UCSD-AML1 (cell line): ENCODE measurements at regions not wholly inside any gene's neighbourhood (a gene's known extent, or its start where the extent isn't known, plus 50 kb on each side); places are given as distances from the start of the nearest gene placed in this dataset.

Source experiments
- DNase-seq: peaks from one replicate; lab custom pipeline; 2025; ENCODE audit not compliant: unreplicated experiment; lab: John Stamatoyannopoulos, UW

GRCh38 chr4:84441758-84442377 lies 57.2 kb downstream of the NKX6-1 start:
- DNase-seq = no peak

GRCh38 chr4:84439996-84440395 lies 59.1 kb downstream of the NKX6-1 start:
- no peak for DNase-seq

DNA sequence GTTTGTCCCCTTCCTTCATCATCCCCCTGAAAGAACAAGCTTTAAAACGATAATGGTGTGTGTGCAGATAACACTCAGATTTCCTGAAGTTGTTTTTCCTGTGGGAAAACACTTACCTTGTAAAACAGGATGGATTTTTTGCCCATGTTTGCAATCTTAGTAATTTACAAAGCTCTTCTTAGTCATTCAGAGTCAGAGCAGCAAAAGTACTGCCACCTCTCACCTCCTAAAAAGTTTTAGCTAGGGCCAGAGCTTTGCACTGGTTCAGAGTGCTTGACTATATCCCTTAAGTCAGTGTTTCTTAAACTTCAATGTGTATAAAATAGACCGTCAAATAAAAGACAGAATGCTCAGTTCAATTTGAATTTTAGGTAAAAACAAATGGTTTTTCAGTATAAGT lies 62.3 kb downstream of the NKX6-1 start:
- no peak for DNase-seq

DNA sequence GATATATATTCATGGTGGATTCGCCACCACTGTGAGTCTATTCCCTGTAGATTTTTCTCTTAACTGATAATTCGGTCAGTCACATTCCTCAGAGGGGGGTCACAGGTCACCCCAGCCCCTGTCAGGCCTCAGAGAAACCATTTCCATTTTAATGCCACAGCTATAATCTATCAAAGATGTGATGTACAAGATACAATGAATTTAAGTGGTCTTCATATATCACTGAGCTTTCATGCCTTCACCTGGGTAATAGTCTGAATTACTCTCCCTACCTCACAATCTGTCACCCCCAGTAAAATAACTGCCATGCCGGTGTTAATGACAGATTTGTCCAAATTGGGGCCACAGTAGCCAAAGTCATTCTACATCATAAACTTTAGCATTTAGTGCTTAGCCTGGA lies 64.7 kb downstream of the NKX6-1 start:
- no peak for DNase-seq

- DNase-seq = no peak
Observed at GRCh38 chr4:84433633-84434222, 65.4 kb downstream of the NKX6-1 start.

- no peak for DNase-seq
Observed at GRCh38 chr4:84432713-84433112, 66.4 kb downstream of the NKX6-1 start.

GRCh38 chr4:84420608-84421007 lies 78.5 kb downstream of the NKX6-1 start:
- DNase-seq = no peak

DNA sequence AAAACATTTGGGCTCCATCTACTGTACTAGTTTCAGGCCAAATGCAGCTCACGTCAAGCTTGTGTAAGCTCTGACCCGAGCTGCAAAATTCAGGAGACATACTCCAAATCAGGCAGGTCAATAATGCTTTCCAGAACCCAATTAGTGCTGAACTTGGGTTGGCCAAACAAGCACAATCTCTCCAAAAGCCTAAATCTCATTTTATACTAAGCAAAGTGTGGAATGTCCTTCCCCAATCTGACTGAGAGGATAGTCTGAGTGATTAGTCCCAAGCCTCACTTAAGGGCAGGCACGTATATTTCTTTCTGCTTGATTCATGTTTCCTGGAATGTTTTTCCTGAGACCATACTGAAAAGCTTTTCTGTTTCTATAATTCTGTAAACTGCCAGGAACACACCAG lies 79.9 kb downstream of the NKX6-1 start:
- DNase-seq = no peak

DNA sequence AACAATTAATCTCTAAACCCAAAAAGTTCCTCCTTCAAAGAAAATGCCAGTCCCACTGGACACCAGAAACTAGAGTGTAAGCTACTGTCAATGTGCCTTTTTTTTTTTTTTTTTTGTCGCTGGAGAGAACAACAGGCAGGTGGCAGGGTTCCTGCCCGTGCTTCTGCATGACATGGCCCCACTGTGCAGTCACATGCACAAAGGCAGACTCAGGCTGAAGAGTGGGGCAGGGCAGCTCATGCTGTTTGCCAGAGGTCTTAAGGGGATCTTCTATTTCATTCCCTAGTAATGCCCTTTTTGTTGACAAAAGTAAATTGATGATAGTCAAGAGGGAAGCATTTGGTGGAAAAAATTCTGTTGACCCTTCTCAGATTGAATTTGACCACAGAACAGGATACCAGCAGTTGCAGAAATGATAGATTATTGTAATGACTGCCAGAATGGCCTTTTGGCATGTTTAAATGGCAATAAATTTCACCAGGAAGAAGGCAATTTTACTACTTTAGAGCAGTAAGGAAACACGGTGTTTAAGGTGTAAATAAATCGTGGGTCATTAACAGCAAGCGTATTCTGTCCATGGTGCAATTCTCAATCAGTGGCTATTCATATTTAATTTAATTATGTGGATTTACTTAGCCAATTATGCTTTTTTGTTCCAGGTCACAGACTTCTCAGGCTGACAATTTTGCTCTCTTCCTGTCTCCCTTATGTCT lies 80.9 kb downstream of the NKX6-1 start:
- DNase-seq = no peak

- no peak for DNase-seq
Observed at GRCh38 chr4:84413976-84414375, 85.1 kb downstream of the NKX6-1 start.

GRCh38 chr4:84413480-84413879 lies 85.6 kb downstream of the NKX6-1 start:
- DNase-seq = no peak

- DNase-seq = no peak
Observed at GRCh38 chr4:84412062-84412461, 87.0 kb downstream of the NKX6-1 start.

GRCh38 chr4:84407554-84408407 lies 91.3 kb downstream of the NKX6-1 start:
- no peak for DNase-seq

DNA sequence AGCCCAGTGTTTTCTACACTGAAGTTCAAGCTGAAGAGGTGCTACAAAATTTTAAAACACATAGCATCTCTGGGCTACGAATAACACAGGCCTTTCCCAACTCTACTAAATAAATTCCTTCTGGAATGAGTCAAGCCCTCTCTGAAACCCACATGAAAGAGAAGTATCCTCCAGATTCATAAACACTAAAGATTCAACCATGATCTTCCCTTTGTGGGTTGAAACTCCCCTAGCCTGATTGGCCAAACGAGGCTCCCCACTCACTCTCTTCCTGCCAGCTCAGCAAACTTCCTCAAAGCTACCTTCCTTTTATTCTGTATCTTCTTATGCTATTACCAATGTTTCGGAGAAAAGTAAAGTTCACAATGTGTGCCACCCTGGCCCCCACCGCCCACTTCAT lies 95.4 kb downstream of the NKX6-1 start:
- DNase-seq = no peak

- DNase-seq = no peak
Observed at GRCh38 chr4:84401701-84402306, 97.3 kb downstream of the NKX6-1 start.

DNA sequence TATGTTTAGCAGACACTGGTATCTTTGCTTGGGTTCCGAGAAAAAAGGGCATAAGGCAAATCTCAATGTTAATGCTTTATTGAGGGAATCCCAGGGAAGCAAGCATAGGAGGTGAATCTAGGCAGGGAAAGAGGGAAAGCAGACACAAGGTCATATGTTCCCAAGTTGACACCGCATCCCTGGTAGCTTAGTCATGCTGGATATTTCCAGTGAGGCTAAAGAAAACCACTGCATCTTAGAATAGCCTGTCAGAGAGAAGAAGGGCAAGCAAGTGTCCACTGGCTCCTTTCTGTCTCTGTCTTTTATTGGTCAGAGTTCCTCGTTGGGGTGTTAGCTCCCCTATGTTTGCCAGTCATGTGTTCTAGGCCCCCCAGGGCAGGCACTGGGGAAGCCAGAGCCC lies 104.7 kb downstream of the NKX6-1 start:
- DNase-seq = no peak

DNA sequence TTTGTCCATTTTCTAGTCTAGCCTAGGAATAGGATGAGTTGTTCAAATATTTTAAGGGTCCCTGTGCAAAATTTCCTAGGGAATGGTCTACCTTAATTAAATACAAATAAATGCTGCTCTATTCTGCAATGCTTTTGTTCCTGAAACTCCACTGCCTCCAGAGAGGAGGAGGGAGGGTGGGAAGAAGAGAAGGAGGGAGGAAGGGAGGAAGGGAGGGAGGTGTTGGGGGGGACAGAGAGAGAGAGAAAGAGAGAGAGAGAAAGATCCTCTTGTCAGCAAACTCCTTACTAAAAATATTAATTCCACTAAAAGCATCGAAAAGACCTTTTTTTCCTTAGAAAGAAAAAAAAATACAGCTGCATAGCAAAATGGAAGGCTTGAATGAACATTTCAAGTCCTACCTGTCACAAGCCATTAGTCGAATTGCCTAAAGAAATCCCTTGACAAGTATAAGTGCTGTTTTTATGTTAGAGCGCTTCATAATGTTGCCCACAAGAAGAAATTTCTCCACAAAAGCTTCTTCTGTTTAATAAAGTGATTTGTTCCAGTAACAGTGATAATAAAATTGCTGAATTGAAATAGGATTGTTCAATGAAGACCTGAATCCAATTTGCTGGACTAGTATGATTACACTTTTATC lies 106.0 kb downstream of the NKX6-1 start:
- DNase-seq = no peak

DNA sequence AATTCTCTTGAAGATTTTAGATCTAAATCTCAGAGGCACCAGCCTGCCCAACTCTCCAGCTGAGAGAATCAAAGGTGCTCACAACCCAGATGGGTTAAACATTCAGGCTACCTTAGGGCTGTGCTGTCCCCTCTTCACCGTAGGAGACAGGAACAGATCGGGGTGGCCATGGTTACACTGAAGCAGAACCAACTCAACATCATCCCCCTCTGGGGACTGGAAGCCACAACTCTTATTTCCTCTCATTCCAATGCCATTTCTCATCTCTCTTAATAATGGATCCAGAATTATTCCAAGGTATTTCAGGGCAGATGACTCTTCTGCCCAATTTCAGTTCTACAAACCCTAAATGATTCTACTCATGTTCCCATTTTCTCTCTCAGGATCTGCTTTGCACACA lies 109.7 kb downstream of the NKX6-1 start:
- no peak for DNase-seq

DNA sequence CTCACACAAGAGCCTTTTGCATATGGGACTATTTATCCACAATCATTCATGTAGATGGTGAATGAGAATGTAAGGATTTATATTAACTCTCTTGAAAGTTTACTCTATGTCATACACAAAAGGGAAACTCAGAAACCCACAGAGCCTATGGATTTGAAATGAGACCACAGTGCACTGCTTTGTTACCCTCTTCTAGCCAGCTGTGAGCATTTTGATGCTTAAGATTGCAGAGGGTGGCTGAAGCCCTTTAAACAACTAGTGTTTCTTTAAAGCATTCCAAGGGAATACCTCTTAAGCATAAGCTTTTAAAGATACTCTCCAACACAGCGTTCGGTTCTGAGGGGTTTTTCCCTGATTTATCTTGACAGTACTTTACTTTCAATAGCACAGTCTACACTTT lies 113.9 kb downstream of the NKX6-1 start:
- DNase-seq = no peak

- DNase-seq = no peak
Observed at GRCh38 chr4:84384801-84385200, 114.3 kb downstream of the NKX6-1 start.

DNA sequence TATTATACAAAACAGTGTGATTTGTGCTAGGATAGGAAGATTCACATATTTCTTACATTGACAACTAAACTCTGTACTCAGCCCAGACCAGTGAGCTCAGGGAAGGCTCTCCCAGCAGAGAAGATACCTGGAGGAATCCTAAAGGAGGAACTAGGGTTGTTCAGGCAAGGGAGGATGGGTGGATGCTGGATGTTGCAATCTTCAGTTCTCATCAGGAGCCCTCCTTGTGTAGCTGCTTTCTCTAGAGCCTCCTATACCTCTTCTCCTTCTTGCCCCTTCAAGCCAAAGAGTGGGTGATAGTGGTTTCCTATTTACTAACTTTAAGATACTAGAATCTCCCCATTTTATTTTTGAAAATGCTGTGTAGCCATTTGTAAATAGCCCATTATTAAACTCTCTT lies 117.3 kb downstream of the NKX6-1 start:
- DNase-seq = no peak
